LoVo (cell line): ENCODE measurements at regions not wholly inside any gene's neighbourhood (a gene's known extent, or its start where the extent isn't known, plus 50 kb on each side); places are given as distances from the start of the nearest gene placed in this dataset.

Experiments used
- DNase-seq: peaks from one replicate; pipeline ENCODE4 v3.0.0-alpha.2; 2016; ENCODE audit warnings: low spot score

DNA sequence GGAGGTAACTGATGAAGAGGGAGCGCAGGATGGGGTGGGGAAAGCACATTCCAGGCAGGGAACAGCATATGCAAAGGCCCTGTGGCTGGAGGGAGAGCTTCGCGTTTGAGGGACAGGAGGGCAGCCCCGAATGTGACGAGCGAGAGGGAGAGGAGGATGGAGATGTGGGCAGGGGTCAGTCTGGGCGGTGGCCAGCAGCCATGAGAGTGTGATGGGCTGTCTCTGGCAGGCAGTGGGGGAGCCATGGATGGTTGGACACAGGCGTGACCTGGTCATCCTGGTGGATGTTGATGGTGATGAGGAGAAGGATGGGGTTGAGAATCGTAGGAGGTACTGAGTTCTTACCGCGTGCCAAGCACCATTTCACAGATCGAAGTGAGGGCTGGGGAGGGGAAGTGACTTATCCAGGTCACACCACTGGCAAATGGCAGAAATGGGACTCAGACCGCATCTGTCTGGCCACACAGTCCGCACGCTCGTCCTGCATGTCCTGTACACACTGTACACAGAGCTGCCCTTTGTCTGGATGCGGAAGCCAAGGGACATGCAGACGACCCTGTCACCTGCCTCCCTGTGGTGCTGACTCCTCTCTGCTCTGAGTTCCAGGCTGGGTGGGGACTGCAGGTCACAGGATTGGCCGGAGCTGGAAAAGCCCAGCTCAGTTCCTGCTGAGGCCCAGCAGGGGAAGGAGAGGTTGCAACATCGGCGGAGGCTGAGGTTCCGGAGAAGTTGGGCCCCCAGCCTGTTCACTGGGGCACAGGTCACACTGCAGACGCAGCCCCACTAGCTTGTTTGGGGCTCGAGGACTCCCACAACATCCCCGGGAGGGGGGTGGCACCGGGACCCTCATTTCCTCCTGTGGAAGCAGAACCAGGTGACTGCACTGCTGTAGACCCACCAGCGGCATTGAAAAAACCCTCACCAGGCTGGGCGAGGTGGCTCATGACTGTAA, 165.6 kb upstream of the IER5L start:
- DNase-seq, result no peak

DNA sequence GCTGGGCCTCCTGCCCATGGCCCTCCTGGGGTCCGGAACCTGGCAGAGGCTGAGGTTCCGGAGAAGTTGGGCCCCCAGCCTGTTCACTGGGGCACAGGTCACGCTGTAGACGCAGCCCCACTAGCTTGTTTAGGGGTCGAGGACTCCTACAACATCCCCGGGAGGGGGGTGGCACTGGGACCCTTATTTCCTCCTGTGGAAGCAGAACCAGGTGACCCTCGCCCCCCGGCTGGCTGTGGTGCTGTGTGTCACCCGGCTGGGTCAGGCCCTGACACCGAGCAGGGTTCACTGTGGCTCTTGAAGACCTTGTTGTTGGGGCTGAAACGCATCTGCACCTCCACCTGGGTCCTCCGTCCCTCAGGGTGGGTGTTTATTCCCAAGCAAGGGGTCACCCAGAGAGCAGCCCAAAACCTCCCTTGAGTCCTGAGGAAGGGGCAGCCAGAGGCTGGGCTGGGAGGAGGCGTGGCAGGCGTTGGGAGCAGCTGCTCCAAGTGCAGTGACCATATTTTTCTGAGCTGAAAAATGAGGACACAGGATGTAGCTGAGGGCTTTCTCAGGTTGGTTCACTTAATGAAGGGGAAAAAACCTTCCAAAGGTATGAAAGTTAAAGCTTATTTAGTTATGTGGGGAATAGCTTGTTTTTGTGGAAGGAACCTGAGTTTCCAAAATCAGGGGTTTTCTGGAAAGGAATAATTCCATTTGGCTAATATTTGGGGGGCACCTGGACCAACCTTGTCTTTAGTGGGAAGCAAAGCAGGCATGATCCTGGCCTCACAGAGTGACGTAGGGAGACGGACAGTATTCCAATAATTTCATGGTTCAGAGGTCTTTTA, 164.7 kb upstream of the IER5L start:
- no peak for DNase-seq

DNA sequence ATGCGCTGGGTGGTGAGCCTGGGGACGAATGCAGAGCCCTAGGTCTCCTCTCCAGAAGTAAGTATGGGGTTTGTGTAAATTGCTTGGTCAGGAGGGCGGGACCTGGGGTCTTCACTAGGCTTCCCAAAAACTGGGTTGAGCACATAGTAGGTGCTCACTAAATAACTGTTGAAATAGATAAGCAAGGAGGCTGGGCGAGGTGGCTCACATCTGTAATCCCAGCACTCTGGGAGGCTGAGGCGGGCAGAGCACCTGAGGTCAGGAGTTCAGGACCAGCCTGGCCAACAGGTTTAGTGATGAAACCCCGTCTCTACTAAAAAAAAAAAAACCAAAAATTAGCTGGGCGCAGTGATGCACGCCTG, 163.9 kb upstream of the IER5L start:
- DNase-seq, result no peak

DNA sequence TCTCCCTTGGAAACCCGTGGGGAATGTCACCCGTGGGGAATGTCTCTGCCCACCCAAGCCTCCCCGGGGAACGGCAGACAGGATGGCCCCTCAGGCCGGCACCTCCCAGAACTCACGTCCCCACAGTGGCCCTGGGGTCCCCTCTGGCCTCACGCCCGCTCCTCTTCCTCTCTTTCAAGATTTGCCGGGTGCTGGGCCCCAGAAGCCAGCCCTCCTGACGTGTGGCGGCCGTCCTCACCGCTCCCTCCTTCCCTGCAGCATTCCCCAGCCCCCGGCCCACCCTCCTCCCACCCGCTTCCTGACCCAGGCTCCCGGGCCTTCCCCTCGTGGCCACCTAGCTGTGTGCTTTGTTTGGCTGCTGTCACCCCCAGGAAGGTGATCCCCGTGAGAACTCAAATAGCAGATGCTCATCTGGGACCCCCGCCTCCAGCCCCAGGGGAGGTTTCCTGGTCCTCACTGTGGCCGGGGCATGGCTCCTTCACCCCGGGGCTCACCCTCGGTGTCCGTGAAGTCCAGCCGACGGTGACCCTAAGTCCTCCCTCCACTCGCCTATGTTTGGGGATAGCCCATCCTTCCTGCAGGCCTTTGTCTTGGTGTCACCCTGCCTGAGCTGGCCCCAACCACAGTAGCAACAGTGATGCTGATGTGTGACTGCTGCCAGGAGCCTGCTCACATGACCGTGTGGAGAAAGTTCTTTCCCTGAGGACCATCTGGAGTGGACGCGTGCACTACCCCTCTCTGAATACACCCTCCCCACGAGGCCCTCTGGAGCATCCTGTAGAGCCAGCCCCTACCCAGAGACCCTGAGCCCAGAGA, 163.3 kb upstream of the IER5L start:
- no peak for DNase-seq

DNA sequence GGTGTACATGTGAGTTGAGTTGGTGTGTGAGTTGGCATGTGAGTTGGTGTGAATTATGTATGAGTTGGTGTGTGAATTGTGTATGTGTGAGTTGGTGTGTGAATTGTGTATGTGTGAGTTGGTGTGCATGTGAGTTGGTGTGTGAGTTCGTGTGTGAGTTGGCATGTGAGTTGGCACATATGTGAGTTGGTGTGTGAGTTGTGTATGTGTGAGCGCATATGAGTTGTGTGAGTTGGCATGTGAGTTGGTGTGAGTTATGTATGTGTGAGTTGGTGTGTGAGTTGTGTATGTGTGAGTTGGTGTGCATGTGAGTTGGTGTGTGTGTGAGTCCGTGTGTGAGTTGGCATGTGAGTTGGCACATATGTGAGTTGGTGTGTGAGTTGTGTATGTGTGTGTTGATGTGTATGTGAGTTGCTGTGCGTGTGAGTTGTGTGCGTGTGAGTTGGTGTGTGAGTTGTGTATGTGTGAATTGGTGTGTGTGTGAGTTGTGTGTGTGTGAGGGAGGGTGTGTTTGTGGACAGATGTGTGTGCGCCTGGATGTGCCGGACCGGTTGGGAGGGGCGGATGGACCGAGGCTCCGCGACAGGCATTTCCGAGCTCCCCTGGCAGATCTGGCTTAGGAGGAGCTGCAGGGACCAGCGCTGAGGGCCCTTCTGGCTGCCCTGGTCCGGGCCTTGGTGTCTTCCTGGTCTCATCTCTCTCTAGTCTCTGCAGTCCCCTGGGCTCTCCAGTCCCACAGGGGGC, 162.5 kb upstream of the IER5L start:
- no peak for DNase-seq

DNA sequence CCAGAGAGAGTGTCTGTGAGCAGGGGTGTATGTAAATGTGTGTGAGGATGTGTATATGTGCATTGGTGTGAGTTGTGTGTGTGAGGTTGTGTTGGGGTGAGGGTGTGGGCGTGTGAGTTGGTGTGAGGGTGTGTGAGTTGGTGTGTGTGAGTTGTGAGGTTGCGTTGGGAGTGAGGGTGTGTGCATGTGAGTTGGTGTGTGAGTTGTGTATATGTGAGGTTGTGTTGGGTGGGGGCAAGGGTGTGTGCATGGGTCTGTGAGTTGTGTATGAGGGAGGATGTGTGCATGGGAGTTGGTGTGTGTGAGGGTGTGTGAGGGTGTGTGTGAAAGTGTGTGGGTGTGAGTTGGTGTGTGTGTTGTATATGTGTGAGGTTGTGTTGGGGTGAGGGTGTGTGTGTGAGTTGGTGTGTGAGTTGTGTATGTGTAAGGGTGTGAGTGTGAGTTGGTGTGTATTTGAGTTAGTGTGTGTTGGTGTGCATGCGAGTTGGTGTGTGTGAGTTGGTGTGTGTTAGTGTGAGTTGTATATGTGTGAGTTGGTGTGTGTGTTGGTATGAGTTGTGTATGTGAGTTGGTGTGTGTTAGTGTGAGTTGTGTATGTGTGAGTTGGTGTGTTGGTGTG, 161.6 kb upstream of the IER5L start:
- no peak for DNase-seq

DNA sequence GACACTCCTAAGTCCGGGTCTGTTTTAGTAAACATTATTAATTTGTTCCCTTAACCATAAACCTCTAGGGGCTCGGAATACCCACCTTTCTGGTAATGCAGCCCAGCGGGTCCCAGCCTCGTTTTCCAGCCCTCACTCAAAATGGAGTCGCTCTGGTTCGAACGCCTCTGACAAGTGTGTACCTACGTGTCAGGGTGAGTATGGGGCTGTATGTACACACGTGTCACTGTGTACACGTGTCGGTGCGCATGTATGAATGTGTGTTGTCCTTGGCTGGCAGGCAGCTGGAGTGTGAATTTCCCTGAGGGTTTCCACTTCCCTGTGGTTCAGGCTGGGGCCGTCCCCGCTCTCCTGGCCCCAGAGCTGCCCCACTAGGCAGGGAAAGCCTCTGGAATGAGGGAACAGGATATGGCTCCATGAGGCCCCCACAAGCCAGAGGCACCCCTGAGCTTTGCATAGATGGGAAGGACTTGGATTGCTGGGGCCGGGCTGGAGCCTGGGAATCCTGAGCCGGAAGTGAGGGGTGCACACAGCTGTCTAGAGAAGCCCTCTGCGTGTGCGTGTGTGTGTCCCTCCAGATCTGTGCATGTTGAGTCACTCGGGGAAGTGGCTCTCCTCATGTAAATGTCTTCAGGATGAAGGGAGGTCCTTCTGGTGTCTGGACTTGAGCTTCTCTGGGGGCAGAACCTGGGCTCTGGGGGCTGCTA, 160.8 kb upstream of the IER5L start:
- DNase-seq, result no peak

DNA sequence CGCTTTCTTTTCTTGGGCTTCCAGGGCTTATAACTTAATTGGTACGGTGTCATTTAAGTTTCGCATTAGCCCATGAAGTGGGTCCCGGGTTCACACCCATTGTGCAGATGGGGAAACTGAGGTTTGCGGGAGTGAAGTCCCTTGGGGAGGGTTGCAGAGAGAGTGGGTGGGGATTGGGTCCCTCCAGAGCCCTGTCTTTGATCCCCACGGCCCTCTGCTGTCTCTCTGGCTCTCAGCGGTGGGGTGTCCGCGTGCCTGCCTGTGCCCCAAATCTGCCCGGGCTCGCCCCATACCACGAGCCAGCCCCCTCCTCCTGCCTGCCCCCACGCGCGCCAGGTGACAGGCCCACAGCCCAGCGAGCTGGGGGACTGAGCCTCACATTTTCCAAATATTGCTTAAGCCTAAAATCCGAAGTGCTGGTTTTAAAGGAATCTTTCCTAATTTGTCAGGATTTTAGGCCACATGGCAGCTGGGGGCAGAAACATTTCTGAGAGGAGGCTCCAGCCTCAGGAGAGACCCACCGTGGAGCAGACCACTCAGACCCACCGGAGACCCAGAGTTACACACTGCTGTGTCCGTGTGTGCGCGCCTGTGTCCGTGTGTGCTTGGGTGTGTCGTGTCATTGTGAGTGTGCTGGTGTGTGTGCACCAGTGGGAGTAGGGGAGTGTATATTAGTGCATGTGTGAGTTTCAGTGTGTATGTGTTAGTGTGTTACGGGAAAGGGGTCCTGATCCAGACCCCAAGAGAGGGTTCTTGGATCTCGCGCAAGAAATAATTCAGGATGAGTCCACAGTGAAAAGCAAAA, 159.5 kb upstream of the IER5L start:
- DNase-seq, result no peak

DNA sequence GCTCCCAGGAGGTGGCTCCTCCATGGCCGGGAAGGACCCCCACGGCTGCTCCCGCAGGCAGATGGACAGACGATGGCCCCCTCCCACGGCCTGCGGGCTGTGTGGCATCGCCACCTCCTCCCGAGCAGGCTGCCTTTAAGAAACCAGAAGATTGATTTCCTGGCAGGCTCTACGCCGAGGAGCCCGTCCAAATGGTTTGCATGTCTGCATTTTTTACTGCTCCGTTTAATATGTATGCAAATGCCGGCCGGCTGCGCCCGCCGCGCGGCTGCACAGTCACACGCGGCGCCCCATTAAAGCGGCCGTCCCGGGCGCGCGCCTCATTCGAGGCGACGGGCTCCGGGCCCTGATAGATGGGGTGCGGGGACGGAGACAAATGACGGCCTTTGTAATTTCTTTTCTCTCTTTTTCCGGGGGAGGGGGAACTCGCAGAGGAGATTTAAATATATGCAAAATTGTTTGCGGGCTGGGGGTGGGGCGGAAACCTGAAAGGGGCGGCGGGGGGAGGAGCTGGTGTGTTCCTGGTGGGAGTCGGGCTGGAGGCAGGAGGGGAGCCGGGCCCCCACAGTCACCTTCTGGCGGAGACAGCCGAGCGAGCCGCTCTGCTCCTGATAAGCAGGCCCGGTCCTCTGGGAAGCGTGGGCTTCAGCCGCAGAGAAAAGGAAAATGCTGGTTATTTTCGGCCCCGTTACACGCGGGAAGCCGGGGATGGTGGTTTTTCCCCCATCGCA, 158.7 kb upstream of the IER5L start:
- DNase-seq, result no peak

DNA sequence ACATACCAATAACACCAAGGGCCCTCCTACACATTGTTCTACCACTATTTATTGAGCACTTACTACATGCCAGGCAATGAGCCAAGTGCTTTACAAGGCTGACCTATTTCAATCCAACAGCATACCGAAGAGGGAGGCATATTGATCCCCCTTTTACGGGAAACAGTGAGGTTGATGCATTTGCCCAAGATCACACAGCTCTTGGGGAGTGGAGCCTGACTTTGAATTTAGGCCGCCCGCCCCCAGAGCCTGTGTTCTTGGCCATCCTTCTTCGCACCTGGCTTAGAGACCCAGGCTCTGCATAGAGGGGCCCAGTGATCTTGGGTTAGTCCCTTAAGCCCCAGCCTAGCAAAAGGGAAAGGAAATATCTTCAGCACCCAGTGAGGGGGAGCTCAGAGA, 158.1 kb upstream of the IER5L start:
- no peak for DNase-seq

DNA sequence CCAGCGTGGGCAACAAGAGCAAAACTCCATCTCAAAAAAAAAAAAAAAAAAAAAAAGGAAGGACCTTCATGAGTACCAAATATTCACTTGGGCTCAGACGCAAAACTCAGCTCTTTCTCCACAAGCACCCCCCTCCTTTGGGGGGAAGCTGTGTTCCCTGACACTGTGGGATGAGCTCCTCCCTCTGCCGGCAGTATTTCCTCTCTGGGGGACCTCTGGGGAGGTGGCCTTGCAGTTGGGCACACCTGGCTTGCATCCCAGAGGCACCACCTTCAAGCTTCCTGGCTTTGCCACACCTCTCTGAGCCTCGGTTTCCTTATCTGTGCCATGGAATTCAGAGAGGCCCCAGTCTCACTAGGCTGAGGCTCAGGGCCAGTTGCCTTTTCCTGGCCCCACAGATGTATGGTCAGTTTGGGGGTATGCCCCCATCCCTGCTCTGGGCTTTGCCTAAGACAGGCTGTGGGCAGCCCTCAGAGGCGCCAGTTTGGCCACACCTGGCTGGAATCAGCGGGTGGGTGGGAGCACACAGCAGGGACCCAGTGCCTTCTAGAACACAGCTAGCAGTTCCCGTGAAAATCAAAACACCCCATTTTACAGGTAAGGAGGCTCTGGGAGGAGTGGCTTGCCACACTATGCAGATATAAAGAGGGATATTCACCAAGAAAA, 157.5 kb upstream of the IER5L start:
- peak; percentile 28 for DNase-seq

DNA sequence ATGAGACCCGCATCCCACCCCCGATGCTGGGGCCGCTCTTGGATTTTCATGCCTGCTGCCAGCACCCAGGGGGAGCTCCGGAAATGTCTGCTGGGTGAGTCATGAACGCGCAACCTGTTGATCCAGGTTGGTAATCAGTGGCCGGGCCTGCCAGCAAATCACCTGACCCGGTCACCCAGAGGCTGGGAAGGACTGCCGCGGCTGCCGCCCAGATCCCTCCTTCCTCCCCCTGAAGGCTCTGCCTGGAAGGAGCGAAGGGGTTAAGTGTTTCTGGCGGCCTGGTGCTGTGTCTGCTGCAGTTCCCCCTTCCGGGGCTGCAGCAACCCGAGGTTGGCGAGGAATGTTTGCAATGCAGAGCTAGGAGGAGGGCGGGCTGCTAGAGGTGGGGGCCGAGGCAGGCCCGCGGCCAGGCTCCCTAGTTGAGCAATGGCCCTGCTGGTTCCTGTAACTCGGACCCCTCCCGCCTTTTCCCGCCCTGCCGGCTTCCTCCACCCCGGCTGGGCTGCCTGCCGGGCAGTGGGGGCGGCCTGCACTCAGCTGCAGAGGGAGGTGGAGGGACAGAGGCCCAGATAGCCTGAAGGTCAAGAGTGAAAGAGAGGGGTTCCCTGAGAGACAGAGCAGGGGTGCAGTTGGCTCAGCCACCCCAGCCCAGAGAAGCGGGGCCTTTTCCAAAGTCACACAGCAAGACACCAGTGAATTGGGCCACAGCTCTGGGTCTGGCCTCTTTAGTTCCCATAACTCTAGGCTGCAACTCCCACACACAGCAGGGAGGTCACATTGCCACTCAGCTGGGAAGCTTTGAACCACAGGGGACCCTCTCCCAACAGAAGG, 156.3 kb upstream of the IER5L start:
- DNase-seq, result peak; percentile 92

DNA sequence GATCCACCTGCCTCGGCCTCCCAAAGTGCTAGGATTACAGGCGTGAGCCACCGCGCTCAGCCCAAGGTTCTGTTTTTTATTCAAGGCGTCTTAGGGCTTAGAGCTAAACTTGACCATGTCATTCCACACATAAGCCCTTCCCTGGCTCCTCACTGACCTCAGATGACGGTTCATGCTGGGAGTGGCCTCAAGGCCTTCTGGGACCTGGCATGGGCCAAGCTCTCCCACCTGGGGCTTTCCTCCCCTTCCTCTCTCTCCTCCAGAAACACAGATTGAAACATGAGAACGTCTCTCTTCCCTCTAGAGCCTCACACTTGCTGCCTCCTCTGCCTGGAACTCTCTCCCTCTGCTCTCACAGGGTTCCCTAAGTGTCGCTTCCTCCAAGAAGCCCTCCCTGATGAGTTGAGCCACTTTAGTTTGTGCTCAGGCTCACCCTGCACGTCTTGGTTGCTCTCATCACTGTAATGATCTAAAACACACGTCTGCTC, 155.6 kb upstream of the IER5L start:
- DNase-seq, result peak; percentile 45

DNA sequence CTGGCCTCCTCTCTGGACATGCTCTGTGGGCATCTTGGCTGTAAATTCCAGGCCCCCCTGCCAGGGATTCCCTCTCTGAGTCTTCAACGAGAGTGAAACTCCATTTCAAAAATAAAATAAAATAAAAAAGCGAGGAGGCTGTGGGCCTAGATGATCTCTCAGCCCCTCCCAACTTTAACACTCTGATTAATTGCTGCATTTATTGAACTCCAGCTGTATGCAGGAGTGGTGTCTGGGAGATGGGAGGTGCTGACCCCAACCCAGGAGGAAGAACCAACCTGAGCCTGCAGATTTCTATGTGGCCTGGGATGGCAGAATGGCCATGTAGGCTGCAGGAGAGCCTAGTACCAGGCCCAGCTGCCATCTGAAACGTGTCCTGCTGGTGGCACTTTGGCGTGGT, 154.5 kb upstream of the IER5L start:
- DNase-seq, result no peak

DNA sequence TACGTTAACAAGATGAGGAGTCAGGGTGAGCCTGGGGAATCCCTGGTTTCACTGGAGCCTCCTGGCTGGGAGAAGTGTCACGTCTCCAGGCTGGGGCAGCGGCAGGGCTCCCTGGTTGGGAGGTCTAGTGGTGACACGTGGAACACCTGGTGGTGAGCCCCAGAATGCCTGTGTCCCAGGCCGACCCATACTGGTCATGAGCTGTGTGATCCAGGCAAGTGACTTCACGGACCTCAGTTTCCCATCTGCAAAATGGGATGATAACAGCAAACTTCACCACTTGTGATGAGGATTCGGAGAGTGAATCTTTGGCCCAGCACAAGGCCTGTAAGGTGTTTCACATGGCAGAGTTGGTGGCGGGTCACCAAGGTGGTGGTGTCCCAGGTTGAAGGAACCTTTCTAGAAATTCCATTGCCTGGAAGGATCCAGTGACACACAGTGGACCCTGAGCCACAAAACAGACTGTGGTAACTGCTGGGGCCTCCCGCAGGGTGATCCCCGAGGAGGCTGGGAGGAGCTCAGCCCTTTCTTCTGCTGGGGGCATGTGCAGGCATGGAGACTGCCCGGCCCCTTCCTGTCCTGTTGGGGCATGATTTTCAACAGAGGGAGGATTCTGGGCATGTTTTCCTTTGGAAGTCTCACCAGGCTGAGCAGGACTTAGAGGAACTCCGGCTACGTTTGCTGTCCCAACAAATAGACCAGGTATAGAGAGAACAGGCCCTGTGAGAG, 153.9 kb upstream of the IER5L start:
- DNase-seq, result no peak

DNA sequence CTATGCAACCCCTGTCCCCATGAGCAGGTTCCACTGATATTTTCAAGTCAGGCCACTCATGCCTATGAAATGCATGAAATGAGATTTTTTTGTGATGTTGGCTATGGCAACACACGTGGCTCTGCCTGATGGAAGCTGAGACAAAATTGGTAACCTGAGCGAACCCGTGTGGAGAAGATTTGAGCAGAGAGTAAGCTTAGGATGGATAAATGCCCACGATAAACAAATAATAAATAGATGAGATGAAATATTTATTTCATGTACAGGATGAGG, 153.4 kb upstream of the IER5L start:
- DNase-seq, result no peak
